ENCODE measurements at regions not wholly inside any gene's neighbourhood (a gene's known extent, or its start where the extent isn't known, plus 50 kb on each side); places are given as distances from the start of the nearest gene placed in this dataset.
"Not testable (repeated sequence)": the region's sequence is repeated elsewhere in the genome, so short reads cannot be mapped to it uniquely, and the experiment has no call there.

- no peak for DNase-seq
These were observed 65.3 kb upstream of the PTGDR start for GRCh38 chr14:52202151-52202550.

DNA sequence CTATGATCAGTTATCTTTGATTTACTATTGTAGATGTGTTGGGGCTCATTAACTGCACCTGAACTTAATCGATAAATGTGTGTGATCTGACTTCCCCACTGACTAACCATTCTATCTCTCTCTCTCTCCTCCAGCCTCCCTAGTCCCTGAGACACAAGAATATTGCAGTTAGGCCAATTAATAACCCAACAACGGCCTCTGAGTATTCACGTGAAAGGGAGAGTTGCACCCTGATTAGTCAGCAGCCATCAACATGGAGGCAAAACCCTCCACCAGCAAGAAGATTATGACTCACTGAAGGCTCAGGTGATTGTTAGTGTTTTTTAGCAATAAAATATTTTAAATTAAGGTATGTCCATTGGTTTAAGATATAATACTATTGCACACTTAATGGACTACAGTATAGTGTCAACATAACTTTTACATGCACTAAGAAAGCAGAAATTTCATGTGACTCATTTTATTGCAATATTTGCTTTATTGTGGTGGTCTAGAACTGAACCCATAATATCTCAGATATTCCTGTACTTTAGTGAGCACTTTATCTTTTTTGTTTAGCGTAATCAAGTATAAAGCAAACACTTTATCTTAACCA lies 77.1 kb upstream of the PTGDR start:
- no peak for DNase-seq

DNA sequence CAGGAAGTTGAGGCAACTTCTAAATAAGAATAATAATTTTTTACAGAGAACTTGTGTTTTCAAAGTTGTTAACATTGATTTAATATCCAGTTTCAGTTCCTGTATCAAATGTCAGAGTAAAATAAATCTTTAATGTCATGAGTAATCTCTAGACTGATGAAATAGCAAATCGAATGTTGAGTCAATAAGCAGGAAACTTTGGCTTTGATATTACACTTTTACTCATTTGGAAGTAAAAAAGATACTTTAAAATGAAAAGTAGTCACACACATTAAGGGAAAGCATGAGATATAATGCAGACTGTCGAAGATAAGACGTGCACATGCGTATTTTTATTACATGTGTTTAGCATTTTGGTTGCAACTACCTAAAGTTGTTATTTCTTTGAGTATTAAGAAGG lies 78.2 kb upstream of the PTGDR start:
- DNase-seq, result no peak

DNA sequence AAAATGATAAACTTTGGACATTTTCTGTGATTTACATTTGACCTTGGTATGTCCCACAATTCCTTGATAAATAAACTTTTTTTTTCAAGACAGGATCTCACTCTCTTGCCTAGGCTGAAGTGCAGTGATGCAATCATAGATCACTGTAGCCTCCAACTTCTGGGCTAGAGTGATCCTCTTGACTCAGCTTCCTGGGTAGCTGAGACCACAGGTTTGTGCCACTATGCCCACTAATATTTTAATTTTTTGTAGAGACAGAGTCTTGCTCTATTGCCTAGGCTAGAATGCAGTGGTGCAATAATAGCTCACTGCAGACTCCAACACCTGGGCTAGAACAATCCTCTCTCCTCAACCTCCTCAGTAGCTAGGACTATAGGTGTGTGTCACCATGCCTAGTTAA lies 79.1 kb upstream of the PTGDR start:
- no peak for DNase-seq

GRCh38 chr14:52185178-52185577 lies 82.3 kb upstream of the PTGDR start:
- no peak for DNase-seq

- DNase-seq, result no peak
These were observed 84.6 kb upstream of the PTGDR start for GRCh38 chr14:52182853-52183252.

DNA sequence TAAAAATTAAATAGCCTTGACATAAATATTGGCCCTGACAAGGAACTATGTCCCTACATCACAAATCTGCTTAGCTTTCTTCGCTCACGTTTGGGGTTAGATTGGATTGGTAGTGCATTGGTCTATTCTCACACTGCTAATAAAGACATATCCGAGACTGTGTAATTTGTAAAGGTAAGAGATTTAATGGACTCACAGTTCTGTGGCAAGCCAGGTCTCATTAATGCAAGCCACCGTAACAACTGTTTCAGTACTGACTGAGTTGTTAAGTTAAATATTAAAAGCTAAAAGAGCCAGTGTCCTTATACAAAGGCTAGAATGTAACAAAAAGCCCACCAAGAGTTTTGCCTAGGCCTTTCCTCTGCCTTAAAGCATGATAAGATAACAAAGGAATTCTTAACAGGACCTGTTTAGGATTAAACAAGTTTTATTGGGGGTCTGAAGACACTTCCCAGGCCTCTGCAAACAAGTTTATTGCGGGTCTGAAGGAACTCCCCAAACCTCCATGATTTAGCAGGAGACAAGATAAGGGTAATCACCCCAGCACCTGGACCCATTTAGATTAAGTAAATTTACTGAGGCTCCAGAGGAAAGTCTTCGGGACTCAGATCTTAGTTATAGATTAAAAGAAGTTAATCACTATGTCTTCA lies 88.2 kb upstream of the PTGDR start:
- no peak for DNase-seq

GRCh38 chr14:52175982-52176502 lies 91.5 kb upstream of the PTGDR start:
- no peak for DNase-seq

DNA sequence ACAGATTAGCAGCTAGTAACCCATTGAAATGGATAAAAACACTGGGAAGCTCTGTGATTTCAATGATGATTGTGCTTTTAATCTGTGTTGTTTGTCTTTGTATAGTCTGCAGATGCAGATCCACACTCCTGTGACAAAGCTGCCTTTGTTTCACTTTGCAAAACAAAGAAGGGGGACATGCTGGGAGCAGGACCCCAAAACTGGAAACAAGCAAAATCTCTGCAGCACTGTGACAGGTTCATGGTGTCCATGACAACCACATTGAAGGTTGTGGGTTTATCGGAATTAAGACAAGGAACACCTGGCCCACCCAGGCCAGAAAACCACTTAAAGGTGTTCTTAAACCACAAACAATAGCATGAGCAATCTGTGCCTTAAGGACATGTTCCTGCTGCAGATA lies 95.6 kb upstream of the PTGDR start:
- DNase-seq, result not testable (repeated sequence)

DNA sequence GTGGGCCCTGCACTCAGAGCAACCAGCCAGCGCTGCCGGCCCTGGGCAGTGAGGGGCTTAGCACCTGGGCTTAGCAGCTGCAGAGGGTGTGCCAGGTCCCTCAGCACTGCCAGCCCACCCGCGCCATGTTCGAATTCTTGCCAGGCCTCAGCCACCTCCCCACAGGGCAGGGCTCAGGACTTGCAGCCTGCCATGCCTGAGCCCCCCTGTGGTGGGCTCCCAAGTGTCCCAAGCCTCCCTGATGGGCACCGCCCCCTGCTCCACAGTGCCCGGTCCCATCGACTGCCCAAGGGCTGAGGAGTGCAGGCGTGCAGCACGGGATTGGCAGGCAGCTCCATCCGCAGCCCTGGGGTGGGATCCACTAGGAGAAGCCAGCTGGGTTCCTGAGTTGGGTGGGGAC lies 98.0 kb upstream of the NID2 start:
- no peak for DNase-seq

DNA sequence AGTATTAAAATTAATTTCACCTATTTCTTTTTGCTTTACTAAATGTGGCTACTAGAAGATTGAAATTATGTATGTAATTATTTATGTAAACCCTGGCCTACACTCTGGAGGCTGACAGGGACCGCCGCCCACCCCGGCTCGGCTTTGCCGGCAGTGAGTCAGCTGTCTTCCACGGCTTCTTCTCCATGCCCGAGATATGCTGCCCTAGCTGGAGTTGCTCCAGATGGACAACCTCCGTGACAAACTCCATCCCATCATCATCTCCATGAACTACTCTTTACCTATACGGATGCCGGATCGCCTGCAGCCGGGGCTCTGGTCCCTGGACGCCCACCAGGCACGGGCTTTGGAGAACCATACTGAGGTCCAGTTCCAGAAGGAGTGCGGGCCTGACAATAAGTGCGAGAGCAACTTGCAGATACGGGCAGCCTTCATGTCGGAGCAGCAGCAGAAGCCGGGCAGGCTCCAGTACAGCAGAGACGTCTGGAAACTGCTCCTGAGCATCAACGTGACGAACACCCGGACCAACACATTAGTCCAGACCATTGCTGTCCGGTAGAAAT lies 86.9 kb upstream of the NID2 start:
- DNase-seq, result no peak

DNA sequence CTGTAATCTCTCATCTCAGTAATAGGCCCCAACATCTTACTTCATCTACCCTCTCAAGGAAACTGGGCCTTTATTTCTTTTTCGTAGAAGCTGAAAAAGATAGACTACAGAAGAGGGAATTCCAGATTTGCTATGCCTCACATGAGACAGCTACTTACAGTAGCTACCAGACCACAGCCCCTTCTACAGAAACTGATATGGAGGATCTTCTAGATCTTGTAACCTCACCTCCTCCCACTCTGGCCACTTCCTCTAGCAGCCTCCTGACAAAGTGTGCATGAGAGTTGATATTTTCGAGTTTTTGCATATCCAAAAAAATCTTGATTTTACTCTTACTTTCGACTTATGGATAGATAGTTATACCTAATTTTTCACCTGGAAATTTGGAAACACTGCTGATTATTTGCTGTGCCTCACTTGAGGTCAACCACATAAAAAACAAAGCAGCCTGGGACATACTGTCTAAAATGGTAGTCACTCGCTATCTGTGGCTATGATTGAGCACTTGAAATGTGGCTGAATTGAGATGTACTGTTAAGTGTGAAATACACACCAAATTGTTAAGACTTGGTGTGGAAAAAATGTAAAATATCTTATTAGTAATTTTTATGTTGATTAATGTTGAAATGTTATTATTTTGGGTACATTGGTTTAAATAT lies 86.3 kb upstream of the NID2 start:
- DNase-seq, result no peak

DNA sequence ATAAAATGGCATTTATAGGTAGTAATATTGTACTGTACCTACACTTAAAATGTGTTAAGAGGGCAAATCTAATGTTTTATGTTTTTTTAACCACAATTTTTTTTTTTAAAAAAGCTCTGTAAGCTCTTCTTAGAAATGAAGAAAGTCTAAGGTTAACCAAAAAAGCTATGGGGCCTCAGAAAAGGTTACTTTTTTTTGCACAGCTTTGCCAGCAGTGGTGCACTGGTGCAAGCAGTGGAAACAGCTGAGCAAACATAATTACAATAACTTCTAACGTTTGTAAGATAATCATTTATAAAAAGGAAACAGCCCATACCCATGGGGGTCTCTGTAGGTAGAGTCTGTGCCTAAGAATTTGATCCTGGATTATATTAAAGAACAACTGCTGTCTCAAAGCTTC lies 85.1 kb upstream of the NID2 start:
- no peak for DNase-seq

DNA sequence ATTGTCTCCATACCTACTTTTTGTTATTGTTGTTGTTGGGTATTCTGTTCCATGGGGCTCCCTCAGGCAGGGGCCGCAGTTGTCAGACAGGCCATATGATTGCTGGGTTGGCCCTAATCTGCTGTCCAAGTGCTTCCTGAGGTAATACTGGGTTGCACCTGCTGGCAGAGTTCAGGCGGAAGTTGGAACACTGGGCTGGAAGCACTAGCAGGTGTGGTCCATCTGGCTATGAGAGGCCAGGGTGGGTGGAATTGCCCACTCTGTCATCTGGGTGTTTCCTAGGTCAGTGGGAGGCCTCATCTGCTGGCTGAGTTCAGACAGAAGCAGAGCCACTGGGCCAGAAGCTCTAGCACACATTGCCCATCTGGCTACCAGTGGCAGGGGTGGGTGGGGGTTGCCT lies 81.3 kb upstream of the NID2 start:
- DNase-seq, result no peak

DNA sequence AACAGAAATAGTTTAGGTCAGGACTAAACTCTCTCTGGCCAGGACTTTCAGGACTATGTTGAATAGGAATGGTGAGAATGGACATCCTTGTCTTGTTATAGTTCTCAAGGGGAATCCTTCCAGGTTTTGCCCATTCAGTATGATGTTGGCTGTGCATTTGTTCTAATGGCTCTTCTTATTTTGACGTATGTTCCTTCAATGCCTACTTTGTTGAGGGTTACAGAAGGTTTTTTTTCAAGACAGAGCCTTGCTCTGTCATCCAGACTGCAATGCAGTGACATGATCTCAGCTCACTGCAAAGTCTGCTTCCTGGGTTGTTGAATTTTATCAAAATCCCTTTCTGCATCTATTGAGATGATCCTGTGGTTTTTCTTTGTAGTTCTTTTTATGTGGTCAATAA lies 79.5 kb upstream of the NID2 start:
- no peak for DNase-seq

DNA sequence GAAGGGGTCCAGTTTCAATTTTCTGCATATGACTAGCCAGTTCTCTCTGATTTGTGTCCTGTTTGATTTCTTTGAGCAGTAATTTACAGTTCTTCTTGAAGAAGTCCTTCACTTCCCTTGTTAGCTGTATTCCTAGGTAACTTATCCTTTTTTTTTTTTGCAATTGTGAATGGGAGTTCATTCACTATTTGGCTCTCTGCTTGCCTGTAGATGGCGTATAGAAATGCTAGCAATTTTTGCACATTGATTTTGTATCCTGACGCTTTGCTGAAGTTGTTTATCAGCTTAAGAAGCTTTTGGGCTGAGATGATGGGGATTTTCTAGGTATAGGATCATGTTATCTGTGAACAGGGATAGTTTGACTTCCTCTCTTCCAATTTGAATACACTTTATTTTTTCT lies 77.6 kb upstream of the NID2 start:
- no peak for DNase-seq

GRCh38 chr14:52144099-52144498 lies 75.2 kb upstream of the NID2 start:
- DNase-seq, result not testable (repeated sequence)

- no peak for DNase-seq
These were observed 73.6 kb upstream of the NID2 start for GRCh38 chr14:52142504-52142903.

DNA sequence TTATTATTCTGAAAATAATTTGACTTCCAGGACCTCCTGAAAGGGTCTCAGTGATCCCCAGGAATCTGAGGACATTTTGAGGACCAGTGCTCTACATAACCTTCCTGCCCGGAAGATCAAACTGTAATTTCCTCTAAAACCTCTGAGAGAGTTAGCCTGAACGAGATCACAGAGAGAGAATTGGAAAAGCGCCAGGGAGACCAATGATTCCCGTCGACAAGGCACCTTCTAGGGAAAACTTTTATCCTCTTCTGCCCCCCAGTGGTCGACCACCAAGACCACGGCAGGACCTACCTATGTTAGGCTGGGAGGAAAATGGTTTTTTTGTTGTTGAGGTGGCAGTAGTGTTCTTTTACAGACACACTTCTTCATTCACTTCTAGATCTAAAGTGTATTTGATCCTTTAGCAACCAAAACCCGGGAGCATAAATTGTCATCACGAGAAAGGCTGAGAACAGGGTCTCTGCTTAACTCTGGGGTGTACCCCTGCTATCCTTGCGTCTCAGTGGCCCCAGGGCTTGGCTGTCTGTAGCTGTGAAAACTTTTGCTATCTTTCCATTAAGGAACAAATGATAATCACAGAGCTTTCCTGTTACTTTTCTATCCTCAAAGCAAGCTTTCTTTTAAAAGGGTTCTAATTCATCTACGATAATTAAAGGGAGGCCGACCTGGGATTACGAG lies 62.9 kb upstream of the NID2 start:
- peak; percentile 84 for DNase-seq

GRCh38 chr14:52129721-52130120 lies 60.9 kb upstream of the NID2 start:
- DNase-seq, result peak in 1 of 2 experiments; percentile 4

GRCh38 chr14:52125885-52126284 lies 57.0 kb upstream of the NID2 start:
- no peak for DNase-seq

DNA sequence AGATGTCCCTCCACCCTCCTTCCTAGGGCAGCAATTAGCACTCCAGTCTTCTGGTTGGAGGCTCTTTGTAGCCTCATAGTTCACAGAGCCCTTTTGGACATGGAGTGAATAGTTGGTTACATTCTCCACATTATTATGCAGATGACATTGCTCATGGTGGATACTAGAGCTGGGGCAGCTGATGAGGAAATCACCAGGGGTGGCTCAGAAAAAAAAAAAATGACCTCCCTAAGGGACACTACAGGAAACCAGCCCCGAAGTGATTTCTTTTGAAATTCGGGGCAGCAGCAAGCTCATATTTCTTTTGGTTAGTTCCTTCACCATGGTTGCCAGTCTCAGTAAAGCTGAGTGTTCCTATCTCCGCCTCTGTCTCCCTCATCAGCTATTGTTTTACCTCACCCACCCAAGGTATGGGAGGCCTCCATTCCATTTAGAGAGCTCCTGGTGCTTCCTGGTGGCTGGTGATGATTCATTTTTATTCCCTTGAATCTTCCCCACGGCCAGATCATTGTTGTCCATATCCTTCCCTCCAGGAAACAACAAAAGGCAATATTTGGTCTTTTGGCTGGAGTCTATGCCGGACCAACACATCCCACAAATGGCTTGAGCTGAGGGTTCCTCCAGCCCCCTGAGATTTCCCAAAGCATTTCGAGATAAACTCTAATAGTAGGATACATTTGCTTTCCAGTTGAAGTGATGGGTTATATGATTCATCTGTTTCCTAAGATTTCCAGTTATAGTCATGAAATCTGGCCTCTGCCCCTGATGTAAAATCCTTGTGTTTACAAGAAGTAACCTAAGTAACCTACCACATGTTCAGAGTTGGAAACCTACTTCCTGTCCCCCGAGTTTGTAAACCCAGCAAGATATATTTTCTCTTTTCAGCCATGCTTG lies 56.2 kb upstream of the NID2 start:
- DNase-seq, result no peak

Measured in NCI-H446 (cell line).